ENCODE measurements at regions not wholly inside any gene's neighbourhood (a gene's known extent, or its start where the extent isn't known, plus 50 kb on each side); places are given as distances from the start of the nearest gene placed in this dataset.

GRCh38 chr6:53982366-53983050, 128.7 kb upstream of the MLIP start:
- TF ChIP-seq POLR2A (IDR thresholded peaks at IDR 0.05) = no peak
- TF ChIP-seq CTCF (IDR thresholded peaks at IDR 0.05) = no peak
